Epithelial cell of esophagus (primary cell): ENCODE measurements at regions not wholly inside any gene's neighbourhood (a gene's known extent, or its start where the extent isn't known, plus 50 kb on each side); places are given as distances from the start of the nearest gene placed in this dataset.

Experiments used
- DNase-seq: peaks from one replicate; pipeline ENCODE4 v3.0.0; 2010; ENCODE audit warnings: low read depth
- H3K4me3 ChIP-seq: 2 replicates; pipeline ENCODE4 v1.5.1; 2011; ENCODE audit warnings: mild to moderate bottlenecking, low read length, control low read depth
- TF ChIP-seq, protein P1 (sequence below): IDR thresholded peaks from 2 replicates; pipeline ENCODE4 v1.5.1; 2011; ENCODE audit warnings: low read depth, mild to moderate bottlenecking, low read length, control low read depth, inconsistent platforms; ENCODE audit not compliant: insufficient read depth; ENCODE audit errors: missing control alignments

DNA sequence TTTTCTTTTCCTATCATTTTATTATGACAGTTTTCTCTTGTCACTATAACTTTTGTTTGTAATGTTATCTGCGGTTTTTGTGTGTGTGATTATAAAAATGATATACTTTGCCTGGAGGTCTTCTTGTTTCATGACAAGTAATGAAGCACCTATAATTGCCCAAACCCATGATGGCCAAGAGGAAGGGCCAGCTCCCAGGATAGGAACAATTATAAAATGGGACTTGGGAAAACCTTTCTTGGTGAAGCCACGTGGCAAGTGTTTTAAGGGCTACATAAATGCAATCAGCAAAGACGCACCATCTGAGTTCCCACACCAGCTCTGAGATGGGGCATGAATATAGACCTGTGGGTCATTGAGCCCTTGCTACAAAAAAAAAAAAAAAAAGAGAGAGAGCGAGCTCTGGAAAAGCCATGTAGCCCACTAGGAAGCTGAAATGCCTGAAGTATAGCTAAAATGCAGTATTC, 462.6 kb upstream of the RUNX1 start:
- TF ChIP-seq, protein P1, sequence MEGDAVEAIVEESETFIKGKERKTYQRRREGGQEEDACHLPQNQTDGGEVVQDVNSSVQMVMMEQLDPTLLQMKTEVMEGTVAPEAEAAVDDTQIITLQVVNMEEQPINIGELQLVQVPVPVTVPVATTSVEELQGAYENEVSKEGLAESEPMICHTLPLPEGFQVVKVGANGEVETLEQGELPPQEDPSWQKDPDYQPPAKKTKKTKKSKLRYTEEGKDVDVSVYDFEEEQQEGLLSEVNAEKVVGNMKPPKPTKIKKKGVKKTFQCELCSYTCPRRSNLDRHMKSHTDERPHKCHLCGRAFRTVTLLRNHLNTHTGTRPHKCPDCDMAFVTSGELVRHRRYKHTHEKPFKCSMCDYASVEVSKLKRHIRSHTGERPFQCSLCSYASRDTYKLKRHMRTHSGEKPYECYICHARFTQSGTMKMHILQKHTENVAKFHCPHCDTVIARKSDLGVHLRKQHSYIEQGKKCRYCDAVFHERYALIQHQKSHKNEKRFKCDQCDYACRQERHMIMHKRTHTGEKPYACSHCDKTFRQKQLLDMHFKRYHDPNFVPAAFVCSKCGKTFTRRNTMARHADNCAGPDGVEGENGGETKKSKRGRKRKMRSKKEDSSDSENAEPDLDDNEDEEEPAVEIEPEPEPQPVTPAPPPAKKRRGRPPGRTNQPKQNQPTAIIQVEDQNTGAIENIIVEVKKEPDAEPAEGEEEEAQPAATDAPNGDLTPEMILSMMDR: no peak
- peak; percentile 73 for DNase-seq

DNA sequence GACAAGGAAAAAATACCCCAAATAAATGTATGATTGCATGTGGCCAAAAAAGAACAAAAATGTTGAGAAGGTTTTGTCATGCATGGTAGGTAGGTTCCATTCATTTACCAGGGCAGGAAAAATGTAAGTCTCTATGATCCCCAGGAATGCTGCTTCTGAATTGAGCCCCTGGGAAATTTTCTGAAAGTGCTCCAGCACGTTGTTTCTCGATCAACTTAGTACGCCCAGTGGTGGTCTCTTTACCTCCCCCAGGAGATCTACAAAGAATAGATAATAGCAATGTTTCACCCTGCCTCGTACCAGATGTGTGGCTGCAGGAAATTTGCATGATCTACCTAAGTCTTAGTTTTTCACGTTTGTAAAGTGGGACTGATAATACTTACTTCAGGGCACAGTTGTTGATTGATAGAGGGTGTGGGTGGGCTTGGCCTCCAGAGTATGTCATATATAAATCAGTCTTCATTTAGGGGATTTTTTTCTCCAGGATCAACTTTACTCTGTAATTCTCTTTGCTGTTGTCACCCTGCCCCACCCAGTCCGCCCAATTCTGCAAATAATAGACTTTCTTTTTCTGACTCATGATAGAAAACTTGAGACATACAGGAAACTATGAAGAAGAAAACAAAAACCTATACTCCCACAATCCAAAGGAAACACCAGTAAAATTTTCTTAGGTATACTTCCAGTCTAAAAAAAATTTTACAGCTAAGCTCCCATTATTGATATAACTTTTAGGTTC, 462.0 kb upstream of the RUNX1 start:
- TF ChIP-seq, protein P1: no peak
- no peak overlapping the region for H3K4me3 ChIP-seq
- DNase-seq: peak; percentile 84

More for the DNA sequence above, 462.6 kb upstream of the RUNX1 start:
- H3K4me3 ChIP-seq: no peak overlapping the region

DNA sequence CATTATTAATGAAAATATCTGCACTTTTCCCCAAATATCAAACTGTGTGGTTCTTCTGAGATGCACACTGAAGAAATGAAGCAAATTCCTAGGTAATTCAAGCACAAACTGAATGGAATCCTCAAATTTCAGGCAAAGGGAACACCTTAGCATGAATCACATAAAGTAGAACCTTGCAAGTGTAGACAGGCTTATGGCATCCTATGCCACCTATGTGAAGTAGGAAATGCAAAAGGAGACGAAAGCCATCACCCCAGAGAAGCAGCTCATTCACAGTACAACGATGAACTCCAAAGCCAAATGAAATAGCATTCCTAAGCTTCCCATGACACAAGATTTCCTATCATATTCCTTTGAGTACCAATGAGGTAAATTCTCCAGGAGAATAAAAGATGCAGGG, 461.2 kb upstream of the RUNX1 start:
- H3K4me3 ChIP-seq: no peak overlapping the region
- TF ChIP-seq, protein P1: no peak
- DNase-seq: peak; percentile 78

DNA sequence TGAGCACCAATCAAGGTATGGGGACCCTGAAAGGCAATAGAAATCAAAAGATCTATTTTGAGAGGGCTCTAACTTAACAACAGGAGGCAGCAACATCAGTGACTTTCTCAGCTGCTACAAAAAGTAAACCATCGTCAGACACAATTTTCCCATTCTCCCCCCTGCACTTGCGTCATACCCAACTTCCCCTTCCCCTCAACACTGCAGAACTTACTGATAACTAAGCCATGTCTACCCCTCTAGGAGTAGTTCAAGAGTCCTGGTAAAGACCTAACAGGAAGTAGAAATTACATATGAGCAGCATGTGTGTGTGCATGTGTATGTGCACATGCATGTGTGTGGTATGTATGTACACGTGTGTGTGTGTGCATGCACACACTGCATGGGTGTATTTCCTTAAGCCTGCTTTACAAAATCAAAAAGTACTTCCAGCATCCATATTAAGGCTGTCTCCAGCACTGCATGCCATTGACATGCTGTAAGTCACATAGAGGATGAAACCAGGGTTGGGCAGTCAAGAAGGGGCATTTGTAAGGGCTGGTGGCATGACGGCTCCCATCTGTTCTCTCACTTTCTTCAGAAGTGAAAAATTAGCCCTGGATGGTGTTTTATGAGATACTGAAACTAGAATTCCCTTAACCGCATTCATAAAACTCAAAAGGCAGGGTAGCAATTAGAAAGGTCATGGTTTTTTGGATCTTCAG, 460.1 kb upstream of the RUNX1 start:
- no peak overlapping the region for H3K4me3 ChIP-seq
- no peak for DNase-seq
- TF ChIP-seq, protein P1: no peak

DNA sequence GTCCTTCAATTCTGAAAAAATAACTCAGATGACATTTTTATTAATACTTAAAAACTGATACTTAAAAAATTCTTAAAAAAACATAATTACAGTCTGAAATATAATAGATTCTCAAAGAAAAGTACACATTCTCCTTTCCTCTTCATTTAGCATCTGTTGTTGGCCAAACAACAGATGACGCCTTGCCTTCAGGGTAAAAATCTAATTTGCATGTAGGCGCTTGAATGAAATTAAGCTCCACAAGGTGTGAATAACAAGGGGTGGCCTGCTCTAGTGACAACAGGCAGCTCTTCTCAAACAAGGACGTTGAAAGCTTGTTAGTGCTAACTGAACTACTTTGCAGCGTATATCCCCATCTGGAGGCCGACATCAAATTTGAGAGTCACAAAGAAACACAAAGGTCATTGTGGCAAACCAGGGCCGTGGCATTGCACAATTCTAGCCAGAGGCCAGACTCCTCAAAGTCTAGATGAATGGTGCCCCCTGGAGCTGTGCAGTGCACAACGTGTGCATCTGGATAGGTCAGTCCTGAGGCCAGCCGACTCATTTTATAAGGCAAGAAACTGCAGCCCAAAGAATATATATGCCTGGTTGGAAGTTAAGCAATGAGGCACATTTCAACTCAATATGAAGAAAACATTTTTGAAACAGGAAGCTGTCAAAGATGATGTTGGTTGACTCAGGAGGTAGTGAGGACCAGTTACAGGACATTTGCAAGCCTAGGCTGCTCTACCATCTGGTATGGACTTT, 459.2 kb upstream of the RUNX1 start:
- peak; percentile 39 for DNase-seq
- no peak overlapping the region for H3K4me3 ChIP-seq
- TF ChIP-seq, protein P1: no peak

DNA sequence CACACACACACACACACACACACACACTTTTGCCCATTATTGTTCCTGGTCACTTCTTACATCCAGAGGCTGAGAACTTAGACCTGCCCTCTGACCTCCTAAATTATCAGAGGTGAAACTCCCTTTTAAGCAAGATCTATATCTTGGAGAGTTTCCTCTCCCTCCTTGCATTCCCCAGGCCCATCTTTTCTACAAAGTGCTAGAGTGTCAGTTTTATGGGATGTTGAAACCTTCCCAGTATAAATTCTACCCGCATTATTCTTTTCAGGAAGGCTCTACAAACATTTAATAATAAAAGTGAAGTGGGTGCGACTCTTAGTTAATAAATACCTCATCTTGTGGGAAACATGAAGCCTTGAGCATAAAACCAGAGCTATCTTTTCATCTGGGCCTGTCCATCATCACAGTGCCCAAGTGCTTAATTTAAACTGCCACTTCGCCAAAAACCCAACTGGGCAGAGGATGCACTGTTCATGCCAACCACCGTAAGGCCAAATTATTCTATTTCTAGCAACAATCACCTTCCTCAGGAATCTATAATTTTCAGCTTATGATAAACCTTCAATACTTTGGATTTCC, 458.2 kb upstream of the RUNX1 start:
- no peak overlapping the region for H3K4me3 ChIP-seq
- no peak for DNase-seq
- TF ChIP-seq, protein P1: no peak
